Liver (tissue), 8 donors: ENCODE measurements at regions not wholly inside any gene's neighbourhood (a gene's known extent, or its start where the extent isn't known, plus 50 kb on each side); places are given as distances from the start of the nearest gene placed in this dataset.
"Not testable (repeated sequence)": the region's sequence is repeated elsewhere in the genome, so short reads cannot be mapped to it uniquely, and the experiment has no call there.

Experiments used
- DNase-seq: peaks from one replicate; pipeline ENCODE4 v3.0.0-alpha.2; 2017; ENCODE audit warnings: low spot score
- H3K27ac ChIP-seq, 2 donors: one replicate each; pipeline ENCODE4 v1.7.0; 2013; ENCODE audit warnings: inconsistent platforms in 2 of 2, low read length in 2 of 2, control low read depth in 1 of 2, low read depth in 1 of 2, mild to moderate bottlenecking in 1 of 2
- H3K27me3 ChIP-seq, 4 donors: one replicate each; pipeline versions ENCODE4 v1.6.1 to v1.7.0; 2013; ENCODE audit warnings: low read length in 3 of 4, inconsistent platforms in 1 of 4, mild to moderate bottlenecking in 1 of 4, moderate library complexity in 1 of 4; ENCODE audit not compliant: control insufficient read depth in 4 of 4, insufficient read depth in 4 of 4
- H3K36me3 ChIP-seq, 4 donors: one replicate each; pipeline versions ENCODE4 v1.6.1 to v1.7.0; 2013; ENCODE audit warnings: low read length in 3 of 4, mild to moderate bottlenecking in 3 of 4, low read depth in 1 of 4, moderate library complexity in 1 of 4; ENCODE audit not compliant: control insufficient read depth in 4 of 4, insufficient read depth in 3 of 4
- H3K4me1 ChIP-seq, 4 donors: one replicate each; pipeline versions ENCODE4 v1.6.1 to v1.7.0; 2013; ENCODE audit warnings: low read length in 3 of 4, mild to moderate bottlenecking in 3 of 4, moderate library complexity in 1 of 4; ENCODE audit not compliant: control insufficient read depth in 4 of 4, insufficient read depth in 4 of 4
- H3K4me3 ChIP-seq, 3 donors: one replicate each; pipeline versions ENCODE4 v1.6.1 to v1.7.0; 2013; ENCODE audit warnings: low read length in 3 of 3, control low read depth in 1 of 3, low read depth in 1 of 3, mild to moderate bottlenecking in 1 of 3
- H3K9ac ChIP-seq, 2 donors: one replicate each; pipeline ENCODE4 v1.7.0; 2013; ENCODE audit warnings: low read length in 2 of 2, mild to moderate bottlenecking in 2 of 2, moderate library complexity in 2 of 2, control low read depth in 1 of 2, low read depth in 1 of 2
- H3K9me3 ChIP-seq, 4 donors: one replicate each; pipeline versions ENCODE4 v1.6.1 to v1.7.0; 2013; ENCODE audit warnings: low read length in 3 of 4; ENCODE audit not compliant: control insufficient read depth in 4 of 4
- ATF3 ChIP-seq: IDR thresholded peaks from 2 replicates; pipeline ENCODE4 v1.6.1; 2016; ENCODE audit warnings: antibody characterized with exemption
- CTCF ChIP-seq: fragments of 150-350 bp; IDR thresholded peaks from 2 replicates; pipeline ENCODE4 v1.5.1; 2017; ENCODE audit warnings: improper control_type of control experiment, low read depth, low read length; ENCODE audit not compliant: missing input control
- EGR1 ChIP-seq, 2 donors: IDR thresholded peaks; 2 replicates each; pipeline ENCODE4 v1.6.1; 2016 to 2018; ENCODE audit warnings: antibody characterized with exemption in 2 of 2, low read depth in 2 of 2
- FOXA1 ChIP-seq: IDR thresholded peaks from 2 replicates; pipeline ENCODE4 v1.6.1; 2016; ENCODE audit warnings: antibody characterized with exemption
- FOXA2 ChIP-seq: IDR thresholded peaks from 2 replicates; pipeline ENCODE4 v1.6.1; 2016; ENCODE audit warnings: antibody characterized with exemption
- GABPA ChIP-seq, 2 donors: IDR thresholded peaks in 1 of 2; conservative IDR thresholded peaks in 1 of 2; 2 replicates each; pipeline ENCODE4 v1.6.1; 2016; ENCODE audit warnings: antibody characterized with exemption in 2 of 2, mild to moderate bottlenecking in 1 of 2, moderate library complexity in 1 of 2
- HNF4A ChIP-seq, 2 donors: conservative IDR thresholded peaks; 2 replicates each; pipeline ENCODE4 v1.6.1; 2016; ENCODE audit warnings: antibody characterized with exemption in 2 of 2, mild to moderate bottlenecking in 2 of 2
- HNF4G ChIP-seq: IDR thresholded peaks from 2 replicates; pipeline ENCODE4 v1.6.1; 2016; ENCODE audit warnings: antibody characterized with exemption
- JUND ChIP-seq, 2 donors: IDR thresholded peaks; 2 replicates each; pipeline ENCODE4 v1.6.1; 2016; ENCODE audit warnings: antibody characterized with exemption in 2 of 2
- NR2F2 ChIP-seq: IDR thresholded peaks from 2 replicates; pipeline ENCODE4 v1.6.1; 2016; ENCODE audit warnings: antibody characterized with exemption
- RAD21 ChIP-seq, 2 donors: IDR thresholded peaks; 2 replicates each; pipeline ENCODE4 v1.6.1; 2016; ENCODE audit warnings: antibody characterized with exemption in 2 of 2, mild to moderate bottlenecking in 2 of 2
- RXRA ChIP-seq, 2 donors: IDR thresholded peaks; 2 replicates each; pipeline ENCODE4 v1.6.1; 2017 to 2018; ENCODE audit warnings: antibody characterized with exemption in 2 of 2, mild to moderate bottlenecking in 1 of 2
- SP1 ChIP-seq: IDR thresholded peaks from 2 replicates; pipeline ENCODE4 v1.6.1; 2018; ENCODE audit warnings: antibody characterized with exemption, mild to moderate bottlenecking
- TAF1 ChIP-seq: conservative IDR thresholded peaks from 2 replicates; pipeline ENCODE4 v1.6.1; 2016; ENCODE audit warnings: antibody characterized with exemption, mild to moderate bottlenecking
- YY1 ChIP-seq: IDR thresholded peaks from 2 replicates; pipeline ENCODE4 v1.6.1; 2016; ENCODE audit warnings: antibody characterized with exemption, mild to moderate bottlenecking
- ZBTB33 ChIP-seq: IDR thresholded peaks from 2 replicates; pipeline ENCODE4 v1.6.1; 2016; ENCODE audit warnings: antibody characterized with exemption
- WGBS: extraction: QIAGEN DNeasy Blood & Tissue Kit; methylation state at CpG from one replicate; pipeline ENCODE4 v1.1.7; 2013; 5-methylcytosine and 5-hydroxymethylcytosine counted together
- TF ChIP-seq, protein P1 (sequence below): IDR thresholded peaks from 2 replicates; pipeline ENCODE4 v1.6.1; 2016; ENCODE audit warnings: antibody characterized with exemption, mild to moderate bottlenecking
- TF ChIP-seq, protein P2 (sequence below): IDR thresholded peaks from 2 replicates; pipeline ENCODE4 v1.6.1; 2016; ENCODE audit warnings: antibody characterized with exemption
- donor health status: healthy.
- donor health status: healthy.
- donor health status: healthy.
- donor health status: healthy.
- donor health status: healthy.

- Histone ChIP-seq H3K27me3 (no peaks in the 10 kb centered on the region), H3K9ac (no peak overlapping the region), H3K4me1 (no peaks in the 10 kb centered on the region), H3K4me3 (no peak overlapping the region), H3K27ac (no peak overlapping the region), H3K9me3 (no peaks in the 10 kb centered on the region), H3K36me3 (no peaks in the 10 kb centered on the region)
- TF ChIP-seq JUND (IDR thresholded peaks at IDR 0.05) (no peak), ZBTB33 (no peak), SP1 (no peak), TAF1 (no peak), CTCF (no peak), FOXA2 (no peak), GABPA (IDR thresholded peaks at IDR 0.05 in 1 of 2, conservative IDR thresholded peaks at IDR 0.05 in 1 of 2) (no peak), RAD21 (IDR thresholded peaks at IDR 0.05) (no peak), NR2F2 (no peak), RXRA (IDR thresholded peaks at IDR 0.05) (no peak), ATF3 (no peak), EGR1 (IDR thresholded peaks at IDR 0.05; ENCODE audit: low read depth in 2 of 2) (no peak), YY1 (no peak), HNF4G (no peak), FOXA1 (no peak), HNF4A (conservative IDR thresholded peaks at IDR 0.05) (no peak)
- TF ChIP-seq, protein P1, sequence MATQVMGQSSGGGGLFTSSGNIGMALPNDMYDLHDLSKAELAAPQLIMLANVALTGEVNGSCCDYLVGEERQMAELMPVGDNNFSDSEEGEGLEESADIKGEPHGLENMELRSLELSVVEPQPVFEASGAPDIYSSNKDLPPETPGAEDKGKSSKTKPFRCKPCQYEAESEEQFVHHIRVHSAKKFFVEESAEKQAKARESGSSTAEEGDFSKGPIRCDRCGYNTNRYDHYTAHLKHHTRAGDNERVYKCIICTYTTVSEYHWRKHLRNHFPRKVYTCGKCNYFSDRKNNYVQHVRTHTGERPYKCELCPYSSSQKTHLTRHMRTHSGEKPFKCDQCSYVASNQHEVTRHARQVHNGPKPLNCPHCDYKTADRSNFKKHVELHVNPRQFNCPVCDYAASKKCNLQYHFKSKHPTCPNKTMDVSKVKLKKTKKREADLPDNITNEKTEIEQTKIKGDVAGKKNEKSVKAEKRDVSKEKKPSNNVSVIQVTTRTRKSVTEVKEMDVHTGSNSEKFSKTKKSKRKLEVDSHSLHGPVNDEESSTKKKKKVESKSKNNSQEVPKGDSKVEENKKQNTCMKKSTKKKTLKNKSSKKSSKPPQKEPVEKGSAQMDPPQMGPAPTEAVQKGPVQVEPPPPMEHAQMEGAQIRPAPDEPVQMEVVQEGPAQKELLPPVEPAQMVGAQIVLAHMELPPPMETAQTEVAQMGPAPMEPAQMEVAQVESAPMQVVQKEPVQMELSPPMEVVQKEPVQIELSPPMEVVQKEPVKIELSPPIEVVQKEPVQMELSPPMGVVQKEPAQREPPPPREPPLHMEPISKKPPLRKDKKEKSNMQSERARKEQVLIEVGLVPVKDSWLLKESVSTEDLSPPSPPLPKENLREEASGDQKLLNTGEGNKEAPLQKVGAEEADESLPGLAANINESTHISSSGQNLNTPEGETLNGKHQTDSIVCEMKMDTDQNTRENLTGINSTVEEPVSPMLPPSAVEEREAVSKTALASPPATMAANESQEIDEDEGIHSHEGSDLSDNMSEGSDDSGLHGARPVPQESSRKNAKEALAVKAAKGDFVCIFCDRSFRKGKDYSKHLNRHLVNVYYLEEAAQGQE, result no peak
- TF ChIP-seq, protein P2, sequence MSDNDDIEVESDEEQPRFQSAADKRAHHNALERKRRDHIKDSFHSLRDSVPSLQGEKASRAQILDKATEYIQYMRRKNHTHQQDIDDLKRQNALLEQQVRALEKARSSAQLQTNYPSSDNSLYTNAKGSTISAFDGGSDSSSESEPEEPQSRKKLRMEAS, result no peak
- DNase-seq, result no peak
- 79% methylated on average over 3 of the region's 3 CpGs for WGBS
Measured at GRCh38 chr9:38518826-38519225, 94.6 kb upstream of the IGFBPL1 start.

DNA sequence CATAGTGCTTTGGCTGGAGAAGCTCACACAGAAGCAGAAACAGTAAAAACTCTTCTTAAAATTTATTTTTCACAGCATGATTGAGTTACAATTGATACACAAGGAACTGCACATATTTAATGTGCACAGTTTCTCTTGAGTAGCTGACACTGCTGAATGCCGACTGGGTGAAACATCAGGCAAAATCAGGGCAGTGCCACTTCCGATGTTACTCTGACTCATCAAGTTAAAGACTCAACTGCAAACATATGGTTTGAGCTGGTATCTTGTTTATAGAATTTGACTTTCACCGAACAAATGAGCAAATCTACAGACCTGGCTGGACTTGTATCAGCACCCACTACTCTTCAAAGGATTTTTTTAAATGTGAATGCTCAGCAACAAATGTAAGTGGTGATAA, 92.0 kb upstream of the IGFBPL1 start:
- WGBS, result 75% methylated on average over 3 of the region's 3 CpGs
- not testable (repeated sequence) for H3K9ac ChIP-seq, H3K4me3 ChIP-seq, H3K4me1 ChIP-seq, H3K27ac ChIP-seq, H3K36me3 ChIP-seq, H3K27me3 ChIP-seq, H3K9me3 ChIP-seq, DNase-seq

- WGBS, result 59% methylated on average over 3 of the region's 3 CpGs
- not testable (repeated sequence) for H3K9ac ChIP-seq, H3K27ac ChIP-seq, H3K4me1 ChIP-seq, DNase-seq, H3K9me3 ChIP-seq, H3K4me3 ChIP-seq, H3K36me3 ChIP-seq, H3K27me3 ChIP-seq
Measured at GRCh38 chr9:38515055-38515454, 90.8 kb upstream of the IGFBPL1 start.

DNA sequence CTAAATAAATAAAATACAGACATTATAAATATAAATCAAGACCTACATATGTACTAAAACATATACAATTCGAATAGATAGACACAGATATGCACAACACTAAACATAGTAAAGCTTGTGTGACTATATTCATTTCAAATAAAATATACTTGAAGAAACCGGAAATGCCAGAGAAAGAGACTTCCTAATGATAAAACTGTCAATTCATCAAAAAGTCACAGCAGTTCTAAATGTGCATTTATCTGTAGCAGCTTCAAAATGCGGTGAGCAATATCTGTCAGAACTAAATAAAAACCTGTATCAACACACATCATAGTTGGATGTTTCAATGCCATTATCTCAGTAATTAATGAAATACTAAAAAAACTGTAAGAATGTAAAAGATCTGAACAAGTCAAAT, 86.1 kb upstream of the IGFBPL1 start:
- not testable (repeated sequence) for DNase-seq, H3K4me3 ChIP-seq, H3K27ac ChIP-seq, H3K4me1 ChIP-seq, H3K9me3 ChIP-seq, H3K36me3 ChIP-seq, H3K9ac ChIP-seq, H3K27me3 ChIP-seq
- 63% methylated on average over 3 of the region's 3 CpGs for WGBS
